ENCODE measurements at regions not wholly inside any gene's neighbourhood (a gene's known extent, or its start where the extent isn't known, plus 50 kb on each side); places are given as distances from the start of the nearest gene placed in this dataset.
A peak's percentile ranks its signal among the peaks of the same experiment; 100 is the strongest.

GRCh38 chr14:97633131-97633738 is 836.1 kb downstream of the VRK1 start:
- H3K27ac Mint-ChIP-seq: no peak overlapping the region
- peaks cover 2% of the 10 kb centered on the region for H3K4me1 ChIP-seq (ENCODE audit: control insufficient read depth, insufficient read depth, low read length)
- WGBS, 2 experiments (ENCODE audit: insufficient coverage in 1 of 2, insufficient read length in 1 of 2): 91 to 92% methylated on average over 3 to 4 of the region's 4 CpGs
- no peaks in the 10 kb centered on the region for H3K36me3 Mint-ChIP-seq (ENCODE audit: low read depth)
- no peak overlapping the region for H3K4me3 ChIP-seq (ENCODE audit: low read length)
- no peaks in the 10 kb centered on the region for H3K9me3 Mint-ChIP-seq
- H3K9me3 ChIP-seq (ENCODE audit: control insufficient read depth, low read length): no peaks in the 10 kb centered on the region
- no peak overlapping the region for H3K9ac ChIP-seq (ENCODE audit: extremely low read depth, low read length, poor library complexity, severe bottlenecking)
- no peaks in the 10 kb centered on the region for H3K27me3 ChIP-seq (ENCODE audit: control insufficient read depth, insufficient read depth, low read length, poor library complexity, severe bottlenecking)
- no peaks in the 10 kb centered on the region for H3K36me3 ChIP-seq (ENCODE audit: control insufficient read depth, insufficient read depth, low read length)
- H3K4me3 Mint-ChIP-seq: no peak overlapping the region
- no peaks in the 10 kb centered on the region for H3K27me3 Mint-ChIP-seq (ENCODE audit: insufficient read depth)
- TF ChIP-seq CTCF (conservative IDR thresholded peaks at IDR 0.05): no peak
- no peak for DNase-seq
- H3K27ac ChIP-seq (ENCODE audit: low read depth, low read length): no peak overlapping the region
- peaks cover 37% of the 10 kb centered on the region for H3K4me1 Mint-ChIP-seq

GRCh38 chr14:97634751-97635150 is 837.6 kb downstream of the VRK1 start:
- H3K27me3 Mint-ChIP-seq (ENCODE audit: insufficient read depth): no peaks in the 10 kb centered on the region
- Histone ChIP-seq H3K27me3 (ENCODE audit: control insufficient read depth, insufficient read depth, low read length, poor library complexity, severe bottlenecking) (no peaks in the 10 kb centered on the region), H3K9ac (ENCODE audit: extremely low read depth, low read length, poor library complexity, severe bottlenecking) (no peak overlapping the region), H3K4me1 (ENCODE audit: control insufficient read depth, insufficient read depth, low read length) (peaks cover 13% of the 10 kb centered on the region), H3K27ac (ENCODE audit: low read depth, low read length) (no peak overlapping the region), H3K9me3 (ENCODE audit: control insufficient read depth, low read length) (no peaks in the 10 kb centered on the region), H3K4me3 (ENCODE audit: low read length) (no peak overlapping the region), H3K36me3 (ENCODE audit: control insufficient read depth, insufficient read depth, low read length) (no peaks in the 10 kb centered on the region)
- no peaks in the 10 kb centered on the region for H3K36me3 Mint-ChIP-seq (ENCODE audit: low read depth)
- no peak overlapping the region for H3K27ac Mint-ChIP-seq
- peak; percentile 53 for TF ChIP-seq CTCF (conservative IDR thresholded peaks at IDR 0.05)
- DNase-seq: no peak
- H3K4me1 Mint-ChIP-seq: peaks cover 51% of the 10 kb centered on the region
- WGBS, 2 experiments (ENCODE audit: insufficient coverage in 1 of 2, insufficient read length in 1 of 2): 75 to 81% methylated on average over 7 to 13 of the region's 13 CpGs
- no peaks in the 10 kb centered on the region for H3K9me3 Mint-ChIP-seq
- H3K4me3 Mint-ChIP-seq: no peak overlapping the region

GRCh38 chr14:97638864-97639263 is 841.7 kb downstream of the VRK1 start:
- Histone ChIP-seq H3K27ac (ENCODE audit: low read depth, low read length) (no peak overlapping the region), H3K36me3 (ENCODE audit: control insufficient read depth, insufficient read depth, low read length) (no peaks in the 10 kb centered on the region), H3K4me3 (ENCODE audit: low read length) (no peak overlapping the region), H3K4me1 (ENCODE audit: control insufficient read depth, insufficient read depth, low read length) (peaks cover 13% of the 10 kb centered on the region), H3K27me3 (ENCODE audit: control insufficient read depth, insufficient read depth, low read length, poor library complexity, severe bottlenecking) (no peaks in the 10 kb centered on the region), H3K9me3 (ENCODE audit: control insufficient read depth, low read length) (no peaks in the 10 kb centered on the region), H3K9ac (ENCODE audit: extremely low read depth, low read length, poor library complexity, severe bottlenecking) (no peak overlapping the region)
- no peak for DNase-seq
- no peak overlapping the region for H3K4me3 Mint-ChIP-seq
- H3K36me3 Mint-ChIP-seq (ENCODE audit: low read depth): no peaks in the 10 kb centered on the region
- TF ChIP-seq CTCF (conservative IDR thresholded peaks at IDR 0.05): no peak
- H3K4me1 Mint-ChIP-seq: peaks cover 70% of the 10 kb centered on the region
- H3K27me3 Mint-ChIP-seq (ENCODE audit: insufficient read depth): peaks cover 3% of the 10 kb centered on the region
- no peak overlapping the region for H3K27ac Mint-ChIP-seq
- no peaks in the 10 kb centered on the region for H3K9me3 Mint-ChIP-seq
- 43 to 55% methylated on average over 2 to 3 of the region's 3 CpGs for whole genome bisulfite sequencing, 2 experiments (ENCODE audit: insufficient coverage in 1 of 2, insufficient read length in 1 of 2)

All from endodermal cell (in vitro differentiated cells).